ENCODE measurements at regions not wholly inside any gene's neighbourhood (a gene's known extent, or its start where the extent isn't known, plus 50 kb on each side); places are given as distances from the start of the nearest gene placed in this dataset.

GRCh38 chr20:21653628-21654027, 51.8 kb upstream of the PAX1 start:
- ATAC-seq (ENCODE audit: low read depth) (no peak), DNase-seq (no peak)
- no peaks in the 10 kb centered on the region for H3K36me3 Mint-ChIP-seq (ENCODE audit: low read depth)
- H3K4me1 Mint-ChIP-seq, result no peaks in the 10 kb centered on the region
- no peak for TF ChIP-seq CTCF (IDR thresholded peaks at IDR 0.05)
- CTCF ChIA-PET, result no interaction called here
- H3K4me3 Mint-ChIP-seq, result no peak overlapping the region
- H3K27ac Mint-ChIP-seq, result no peak overlapping the region
- H3K9me3 Mint-ChIP-seq, result peaks cover 2% of the 10 kb centered on the region
- POLR2A ChIA-PET, result no interaction called here
- H3K27me3 Mint-ChIP-seq, result peaks cover 2% of the 10 kb centered on the region
- intact Hi-C loops (cut with micrococcal nuclease), result no loop called here

DNA sequence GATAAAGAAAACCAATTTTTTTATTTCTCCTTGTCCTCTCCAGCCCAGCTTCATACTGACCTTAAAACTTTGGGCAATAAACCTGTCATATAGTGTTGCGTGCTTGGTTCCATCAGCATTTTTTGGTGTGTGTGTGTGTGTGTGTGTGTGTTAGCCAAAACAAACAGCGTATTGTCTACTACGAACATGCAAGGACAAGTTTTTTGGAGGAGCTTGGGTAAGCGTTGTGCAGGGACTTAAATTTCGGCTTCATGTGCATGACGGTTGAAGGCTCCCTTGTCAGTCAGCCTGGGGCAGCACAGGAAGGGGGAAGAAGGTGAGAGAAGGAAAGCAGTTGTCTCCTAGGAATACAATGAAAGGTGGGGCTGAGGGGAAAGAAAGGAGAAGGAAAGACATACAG, 62.0 kb upstream of the PAX1 start:
- no peaks in the 10 kb centered on the region for H3K4me1 Mint-ChIP-seq
- H3K27me3 Mint-ChIP-seq, result peaks cover 2% of the 10 kb centered on the region
- CTCF ChIA-PET, result no interaction called here
- DNase-seq, result no peak
- no peak overlapping the region for H3K4me3 Mint-ChIP-seq
- H3K27ac Mint-ChIP-seq, result no peak overlapping the region
- intact Hi-C loops (cut with micrococcal nuclease), result no loop called here
- TF ChIP-seq CTCF (IDR thresholded peaks at IDR 0.05), result no peak
- POLR2A ChIA-PET, result no interaction called here
- no peak for ATAC-seq (ENCODE audit: low read depth)
- H3K9me3 Mint-ChIP-seq, result peaks cover 16% of the 10 kb centered on the region
- H3K36me3 Mint-ChIP-seq (ENCODE audit: low read depth), result no peaks in the 10 kb centered on the region

- DNase-seq, result no peak
- TF ChIP-seq CTCF (IDR thresholded peaks at IDR 0.05), result no peak
- ChIA-PET CTCF (no interaction called here), POLR2A (no interaction called here)
- Mint-ChIP-seq H3K4me1 (no peaks in the 10 kb centered on the region), H3K4me3 (no peak overlapping the region), H3K27ac (no peak overlapping the region), H3K9me3 (peaks cover 4% of the 10 kb centered on the region), H3K36me3 (ENCODE audit: low read depth) (no peaks in the 10 kb centered on the region), H3K27me3 (peaks cover 2% of the 10 kb centered on the region)
- ATAC-seq (ENCODE audit: low read depth), result no peak
- intact Hi-C loops (cut with micrococcal nuclease), result no loop called here
Observed at GRCh38 chr20:21640556-21640955, 64.9 kb upstream of the PAX1 start.

GRCh38 chr20:21633829-21634228, 71.6 kb upstream of the PAX1 start:
- Mint-ChIP-seq H3K9me3 (no peaks in the 10 kb centered on the region), H3K4me3 (no peak overlapping the region), H3K27me3 (peaks cover 11% of the 10 kb centered on the region), H3K27ac (no peak overlapping the region), H3K36me3 (ENCODE audit: low read depth) (no peaks in the 10 kb centered on the region), H3K4me1 (peaks cover 8% of the 10 kb centered on the region)
- POLR2A ChIA-PET, result no interaction called here
- ATAC-seq (ENCODE audit: low read depth) (no peak), DNase-seq (no peak)
- no peak for TF ChIP-seq CTCF (IDR thresholded peaks at IDR 0.05)
- CTCF ChIA-PET, result no interaction called here
- intact Hi-C loops (cut with micrococcal nuclease), result no loop called here

DNA sequence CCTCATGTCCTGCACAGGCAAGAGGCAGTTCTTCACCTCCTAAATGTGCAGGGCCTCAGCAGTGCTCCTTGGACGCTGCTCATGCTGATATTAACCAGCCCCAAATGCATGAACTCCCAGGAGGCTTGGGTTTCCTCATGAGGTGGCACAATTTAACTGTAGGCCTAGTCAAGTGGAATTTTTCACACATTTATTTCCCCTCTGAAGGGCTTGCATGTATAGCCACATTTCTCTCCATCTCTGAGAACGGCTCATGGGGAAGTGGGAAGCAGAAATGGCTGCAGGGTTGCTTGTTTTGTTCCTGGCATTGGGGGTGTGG, 72.8 kb upstream of the PAX1 start:
- peaks cover 11% of the 10 kb centered on the region for H3K27me3 Mint-ChIP-seq
- intact Hi-C loops (cut with micrococcal nuclease), result no loop called here
- CTCF ChIA-PET, result no interaction called here
- POLR2A ChIA-PET, result no interaction called here
- ATAC-seq (ENCODE audit: low read depth) (no peak), DNase-seq (no peak)
- H3K4me3 Mint-ChIP-seq, result no peak overlapping the region
- H3K36me3 Mint-ChIP-seq (ENCODE audit: low read depth), result no peaks in the 10 kb centered on the region
- H3K9me3 Mint-ChIP-seq, result no peaks in the 10 kb centered on the region
- peaks cover 8% of the 10 kb centered on the region for H3K4me1 Mint-ChIP-seq
- no peak overlapping the region for H3K27ac Mint-ChIP-seq
- no peak for TF ChIP-seq CTCF (IDR thresholded peaks at IDR 0.05)
